ENCODE measurements at regions not wholly inside any gene's neighbourhood (a gene's known extent, or its start where the extent isn't known, plus 50 kb on each side); places are given as distances from the start of the nearest gene placed in this dataset.

DNA sequence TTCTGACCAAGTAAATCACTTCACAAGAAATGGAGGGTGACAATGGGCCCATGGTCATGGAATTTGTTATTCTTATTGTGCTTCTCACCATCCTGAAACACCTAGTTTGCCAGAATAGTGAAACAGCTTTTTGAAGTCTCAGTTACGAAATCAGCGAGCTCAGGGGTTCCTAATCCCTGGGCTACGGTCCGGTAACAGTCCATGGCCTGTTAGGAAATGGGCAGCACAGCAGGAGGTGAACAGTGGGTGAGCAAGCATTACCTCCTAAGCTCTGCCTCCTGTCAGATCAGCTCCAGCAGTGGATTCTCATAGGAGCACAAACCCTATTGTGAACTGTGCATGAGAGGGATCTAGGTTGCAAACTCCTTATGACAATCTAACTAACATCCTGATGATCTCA lies 1356.3 kb downstream of the KCNT2 start:
- Histone ChIP-seq H3K36me3 (ENCODE audit: control insufficient read depth, insufficient read depth, low read length) (no peaks in the 10 kb centered on the region), H3K9me3 (replicated peaks; ENCODE audit: control insufficient read depth, insufficient read depth, low read depth, low read length) (peaks cover 2% of the 10 kb centered on the region; the same call in 1 of the 2 replicates)
- BruUV-seq (replicated peaks), result no TSS peak

More for the DNA sequence above, 1356.3 kb downstream of the KCNT2 start:
- Histone ChIP-seq H3K9me1 (ENCODE audit: control insufficient read depth, insufficient read depth, low read length) (no peaks in the 10 kb centered on the region), H3K4me3 (no peak overlapping the region), H2AFZ (ENCODE audit: low read depth, low read length) (no peak overlapping the region), H3K79me2 (ENCODE audit: control insufficient read depth, insufficient read depth, low read length) (no peaks in the 10 kb centered on the region), H3K27me3 (ENCODE audit: control insufficient read depth in 2 of 2, insufficient read depth in 2 of 2, low read length in 2 of 2) (no peaks in the 10 kb centered on the region), H3K4me2 (ENCODE audit: insufficient read depth, low read length) (no peak overlapping the region), H3K4me1 (replicated peaks in 1 of 2; ENCODE audit: control insufficient read depth in 2 of 2, insufficient read depth in 2 of 2, low read length in 2 of 2) (no peaks in the 10 kb centered on the region), H4K20me1 (replicated peaks; ENCODE audit: control insufficient read depth, insufficient read depth, low read length) (no peaks in the 10 kb centered on the region), H3K9ac (ENCODE audit: insufficient read depth in 1 of 2, low read depth in 2 of 2, low read length in 2 of 2) (no peak overlapping the region), H3K27ac (ENCODE audit: extremely low read depth, low read depth, low read length) (no peak overlapping the region)
- TF ChIP-seq TCF15 (CRISPR knock-in tag; IDR thresholded peaks at IDR 0.05) (no peak), HDGF (IDR thresholded peaks at IDR 0.05) (no peak), TBL1XR1 (IDR thresholded peaks at IDR 0.05; ENCODE audit: low read length in 2 of 2) (no peak), NR2F6 (CRISPR knock-in tag; IDR thresholded peaks at IDR 0.05) (no peak), ELK3 (CRISPR knock-in tag; IDR thresholded peaks at IDR 0.05) (no peak), SREBF1 (IDR thresholded peaks at IDR 0.05; ENCODE audit: borderline replicate concordance, low read depth, low read length) (no peak), JUND (IDR thresholded peaks at IDR 0.05; ENCODE audit: borderline replicate concordance, low read depth, low read length) (no peak), JUND (tag; IDR thresholded peaks at IDR 0.05; ENCODE audit: borderline replicate concordance, low read depth, low read length) (no peak), NFIC (IDR thresholded peaks at IDR 0.05) (no peak), RBM25 (IDR thresholded peaks at IDR 0.05; ENCODE audit: low read depth, low read length, severe bottlenecking) (no peak), LARP7 (IDR thresholded peaks at IDR 0.05) (no peak), ZNF277 (CRISPR knock-in tag; IDR thresholded peaks at IDR 0.05; ENCODE audit: borderline replicate concordance) (no peak), ZNF165 (CRISPR knock-in tag; IDR thresholded peaks at IDR 0.05; ENCODE audit: borderline replicate concordance) (no peak), ELF4 (CRISPR knock-in tag; IDR thresholded peaks at IDR 0.05) (no peak), ESRRB (CRISPR knock-in tag; IDR thresholded peaks at IDR 0.05; ENCODE audit: borderline replicate concordance) (no peak), TEAD2 (tag; IDR thresholded peaks at IDR 0.05) (no peak)
- TF ChIP-seq, protein P1, sequence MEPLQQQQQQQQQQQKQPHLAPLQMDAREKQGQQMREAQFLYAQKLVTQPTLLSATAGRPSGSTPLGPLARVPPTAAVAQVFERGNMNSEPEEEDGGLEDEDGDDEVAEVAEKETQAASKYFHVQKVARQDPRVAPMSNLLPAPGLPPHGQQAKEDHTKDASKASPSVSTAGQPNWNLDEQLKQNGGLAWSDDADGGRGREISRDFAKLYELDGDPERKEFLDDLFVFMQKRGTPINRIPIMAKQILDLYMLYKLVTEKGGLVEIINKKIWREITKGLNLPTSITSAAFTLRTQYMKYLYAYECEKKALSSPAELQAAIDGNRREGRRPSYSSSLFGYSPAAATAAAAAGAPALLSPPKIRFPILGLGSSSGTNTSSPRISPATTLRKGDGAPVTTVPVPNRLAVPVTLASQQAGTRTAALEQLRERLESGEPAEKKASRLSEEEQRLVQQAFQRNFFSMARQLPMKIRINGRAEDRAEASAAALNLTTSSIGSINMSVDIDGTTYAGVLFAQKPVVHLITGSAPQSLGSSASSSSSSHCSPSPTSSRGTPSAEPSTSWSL (CRISPR knock-in tag; IDR thresholded peaks at IDR 0.05; ENCODE audit: borderline replicate concordance), result no peak
- TF ChIP-seq, protein P2, sequence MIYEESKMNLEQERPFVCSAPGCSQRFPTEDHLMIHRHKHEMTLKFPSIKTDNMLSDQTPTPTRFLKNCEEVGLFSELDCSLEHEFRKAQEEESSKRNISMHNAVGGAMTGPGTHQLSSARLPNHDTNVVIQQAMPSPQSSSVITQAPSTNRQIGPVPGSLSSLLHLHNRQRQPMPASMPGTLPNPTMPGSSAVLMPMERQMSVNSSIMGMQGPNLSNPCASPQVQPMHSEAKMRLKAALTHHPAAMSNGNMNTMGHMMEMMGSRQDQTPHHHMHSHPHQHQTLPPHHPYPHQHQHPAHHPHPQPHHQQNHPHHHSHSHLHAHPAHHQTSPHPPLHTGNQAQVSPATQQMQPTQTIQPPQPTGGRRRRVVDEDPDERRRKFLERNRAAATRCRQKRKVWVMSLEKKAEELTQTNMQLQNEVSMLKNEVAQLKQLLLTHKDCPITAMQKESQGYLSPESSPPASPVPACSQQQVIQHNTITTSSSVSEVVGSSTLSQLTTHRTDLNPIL (CRISPR knock-in tag; IDR thresholded peaks at IDR 0.05), result no peak
- ChIA-PET POLR2A (no interaction called here), CTCF (ENCODE audit: low intra/inter-chr PET ratio) (no interaction called here)
- intact Hi-C loops (cut with micrococcal nuclease), result no loop called here
- in situ Hi-C loops (cut with MboI), result no loop called here
- WGBS (ENCODE audit: insufficient coverage, low coverage, missing lambda C conversion rate), result 5% methylated on average over 4 of the region's 4 CpGs
- FAIRE-seq (no peak), ATAC-seq (no peak), DNase-seq (ENCODE audit: extremely low read depth in 1 of 4, low spot score in 3 of 4) (no peak)

All from K562 (cell line).